CD4-positive, alpha-beta T cell (primary cell): ENCODE measurements at regions not wholly inside any gene's neighbourhood (a gene's known extent, or its start where the extent isn't known, plus 50 kb on each side); places are given as distances from the start of the nearest gene placed in this dataset.

Experiments
- ATAC-seq: fragments of 200-7000 bp; cut with Tn5 transposase; one replicate; pipeline ENCODE4 v1.10.0; 2022; ENCODE audit warnings: mild to moderate bottlenecking; ENCODE audit not compliant: poor library complexity
- CTCF ChIA-PET: fragments of 350-600 bp; sonication (Branson Sonifier 250); formaldehyde crosslinking; loops from one replicate; lab custom pipeline; 2021; ENCODE audit warnings: antibody characterized with exemption, inconsistent platforms; lab: Charles Lee
- POLR2A ChIA-PET: fragments of 350-600 bp; sonication (Branson Sonifier 250); formaldehyde crosslinking; loops from one replicate; lab custom pipeline; 2021; ENCODE audit warnings: antibody characterized with exemption, inconsistent platforms; lab: Charles Lee
- DNase-seq, 14 experiments: peaks; one replicate each; pipeline ENCODE4 v3.0.0-alpha.2; 2013 to 2020; ENCODE audit warnings: mixed read lengths in 2 of 14
- H3K27ac ChIP-seq, 2 donors: one replicate each; pipeline versions ENCODE4 v1.5.1 to v1.7.0; 2013; ENCODE audit warnings: low read length in 2 of 2, low read depth in 1 of 2, mild to moderate bottlenecking in 1 of 2
- H3K27me3 ChIP-seq, 2 experiments: 1 replicate in 1 of 2; 2 replicates in 1 of 2; pipeline versions ENCODE4 v1.6.1 to v1.7.0; 2013; ENCODE audit warnings: low read length in 2 of 2, control low read depth in 1 of 2, mild to moderate bottlenecking in 1 of 2, moderate library complexity in 1 of 2; ENCODE audit not compliant: insufficient read depth in 2 of 2, control insufficient read depth in 1 of 2
- H3K36me3 ChIP-seq: one replicate; pipeline ENCODE4 v1.6.1; 2013; ENCODE audit warnings: low read length, control low read depth; ENCODE audit not compliant: insufficient read depth
- H3K4me1 ChIP-seq: one replicate; pipeline ENCODE4 v1.6.1; 2013; ENCODE audit warnings: low read length, control low read depth; ENCODE audit not compliant: insufficient read depth
- H3K4me3 ChIP-seq: one replicate; pipeline ENCODE4 v1.5.1; 2013; ENCODE audit warnings: mild to moderate bottlenecking, low read length, moderate library complexity
- H3K9me3 ChIP-seq, 2 experiments: 1 replicate in 1 of 2; 2 replicates in 1 of 2; pipeline versions ENCODE4 v1.6.1 to v1.7.0; 2013; ENCODE audit warnings: low read length in 2 of 2, mild to moderate bottlenecking in 2 of 2, control low read depth in 1 of 2, moderate library complexity in 1 of 2; ENCODE audit not compliant: control insufficient read depth in 1 of 2, insufficient read depth in 1 of 2
- H3K27ac Mint-ChIP-seq: one replicate; pipeline ENCODE4 v1.8.0; 2020; ENCODE audit warnings: mixed read lengths
- H3K27me3 Mint-ChIP-seq: one replicate; pipeline ENCODE4 v1.8.0; 2021; ENCODE audit warnings: mixed read lengths
- H3K36me3 Mint-ChIP-seq: one replicate; pipeline ENCODE4 v1.8.0; 2021; ENCODE audit warnings: low read depth, mixed read lengths
- H3K4me1 Mint-ChIP-seq: one replicate; pipeline ENCODE4 v1.8.0; 2021; ENCODE audit warnings: low read depth, mixed read lengths
- H3K4me3 Mint-ChIP-seq: one replicate; pipeline ENCODE4 v1.8.0; 2020; ENCODE audit warnings: mild to moderate bottlenecking, mixed read lengths
- H3K9me3 Mint-ChIP-seq: one replicate; pipeline ENCODE4 v1.8.0; 2020; ENCODE audit warnings: mixed read lengths
- intact Hi-C, 2 experiments: fragments of 100-400 bp; cut with DNase I in 1 of 2; cut with micrococcal nuclease in 1 of 2; formaldehyde crosslinking; loops; one replicate each; pipeline versions ENCODE4 v1.15.1 to v1.9.0; 2023 to 2025; cut with DNase I, micrococcal nuclease
- TF ChIP-seq, protein P1 (sequence below): fragments of 200-600 bp; IDR thresholded peaks from one replicate; pipeline ENCODE4 v1.8.0; 2022; ENCODE audit warnings: antibody characterized with exemption, mild to moderate bottlenecking

DNA sequence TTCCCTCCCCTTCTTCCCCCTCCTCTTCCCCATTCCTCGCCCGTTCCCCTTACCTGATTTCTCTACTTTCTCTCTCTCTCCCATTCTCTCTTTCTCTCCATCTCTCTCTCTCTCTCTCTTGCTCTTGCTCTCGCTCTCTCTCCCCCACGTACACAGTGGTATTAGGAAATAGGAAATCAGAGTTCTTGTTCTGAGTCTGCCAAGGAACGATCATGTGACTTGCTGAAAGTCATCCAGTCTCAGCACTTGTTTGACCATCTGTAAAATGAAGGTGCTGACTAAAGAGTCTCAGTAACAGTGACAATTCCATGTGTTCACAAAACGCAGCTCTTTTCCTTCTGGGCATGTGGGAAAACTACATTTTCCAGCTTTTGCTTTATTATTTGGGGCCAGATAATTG is 445.0 kb upstream of the TGFBR2 start:
- no peak overlapping the region for H3K27ac ChIP-seq
- H3K27me3 Mint-ChIP-seq, result peaks cover 2% of the 10 kb centered on the region
- intact Hi-C loops, result no loop called here
- no peaks in the 10 kb centered on the region for H3K27me3 ChIP-seq
- TF ChIP-seq, protein P1, sequence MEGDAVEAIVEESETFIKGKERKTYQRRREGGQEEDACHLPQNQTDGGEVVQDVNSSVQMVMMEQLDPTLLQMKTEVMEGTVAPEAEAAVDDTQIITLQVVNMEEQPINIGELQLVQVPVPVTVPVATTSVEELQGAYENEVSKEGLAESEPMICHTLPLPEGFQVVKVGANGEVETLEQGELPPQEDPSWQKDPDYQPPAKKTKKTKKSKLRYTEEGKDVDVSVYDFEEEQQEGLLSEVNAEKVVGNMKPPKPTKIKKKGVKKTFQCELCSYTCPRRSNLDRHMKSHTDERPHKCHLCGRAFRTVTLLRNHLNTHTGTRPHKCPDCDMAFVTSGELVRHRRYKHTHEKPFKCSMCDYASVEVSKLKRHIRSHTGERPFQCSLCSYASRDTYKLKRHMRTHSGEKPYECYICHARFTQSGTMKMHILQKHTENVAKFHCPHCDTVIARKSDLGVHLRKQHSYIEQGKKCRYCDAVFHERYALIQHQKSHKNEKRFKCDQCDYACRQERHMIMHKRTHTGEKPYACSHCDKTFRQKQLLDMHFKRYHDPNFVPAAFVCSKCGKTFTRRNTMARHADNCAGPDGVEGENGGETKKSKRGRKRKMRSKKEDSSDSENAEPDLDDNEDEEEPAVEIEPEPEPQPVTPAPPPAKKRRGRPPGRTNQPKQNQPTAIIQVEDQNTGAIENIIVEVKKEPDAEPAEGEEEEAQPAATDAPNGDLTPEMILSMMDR, result no peak
- DNase-seq (peak in 1 of 14 experiments; percentile 11), ATAC-seq (no peak)
- ChIA-PET POLR2A (no interaction called here), CTCF (no interaction called here)
- H3K4me3 ChIP-seq, result no peak overlapping the region
- H3K4me1 ChIP-seq, result no peaks in the 10 kb centered on the region
- H3K4me1 Mint-ChIP-seq, result no peaks in the 10 kb centered on the region
- no peaks in the 10 kb centered on the region for H3K36me3 ChIP-seq
- no peaks in the 10 kb centered on the region for H3K9me3 Mint-ChIP-seq
- no peak overlapping the region for H3K4me3 Mint-ChIP-seq
- H3K36me3 Mint-ChIP-seq, result no peaks in the 10 kb centered on the region
- no peak overlapping the region for H3K27ac Mint-ChIP-seq
- no peaks in the 10 kb centered on the region for H3K9me3 ChIP-seq

DNA sequence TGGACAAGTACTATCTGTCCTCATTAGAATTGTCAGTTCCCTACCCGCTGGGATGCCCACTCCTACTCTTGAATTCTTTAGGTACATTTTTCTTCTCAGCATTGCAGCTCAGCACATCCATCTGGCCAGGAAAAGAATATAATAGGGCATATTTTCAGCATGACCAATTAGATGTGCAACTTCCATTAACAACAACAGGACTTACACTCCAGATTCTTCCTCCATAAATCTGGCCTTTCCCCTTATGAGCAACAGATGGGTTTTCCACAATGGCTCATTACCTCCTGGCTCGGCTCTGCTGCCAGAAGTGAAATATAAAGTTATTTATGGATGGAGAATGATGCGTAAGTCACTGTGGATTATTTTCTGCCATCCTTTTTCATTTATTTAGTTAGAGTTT is 443.8 kb upstream of the TGFBR2 start:
- Histone ChIP-seq H3K4me3 (no peak overlapping the region), H3K36me3 (no peaks in the 10 kb centered on the region), H3K27me3 (no peaks in the 10 kb centered on the region), H3K27ac (no peak overlapping the region), H3K9me3 (no peaks in the 10 kb centered on the region), H3K4me1 (no peaks in the 10 kb centered on the region)
- Mint-ChIP-seq H3K9me3 (no peaks in the 10 kb centered on the region), H3K27me3 (no peaks in the 10 kb centered on the region), H3K4me1 (no peaks in the 10 kb centered on the region), H3K36me3 (no peaks in the 10 kb centered on the region), H3K27ac (no peak overlapping the region), H3K4me3 (no peak overlapping the region)
- DNase-seq, result no peak
- CTCF ChIA-PET, result no interaction called here
- POLR2A ChIA-PET, result no interaction called here
- ATAC-seq, result no peak
- intact Hi-C loops, result no loop called here
- TF ChIP-seq, protein P1, result no peak

DNA sequence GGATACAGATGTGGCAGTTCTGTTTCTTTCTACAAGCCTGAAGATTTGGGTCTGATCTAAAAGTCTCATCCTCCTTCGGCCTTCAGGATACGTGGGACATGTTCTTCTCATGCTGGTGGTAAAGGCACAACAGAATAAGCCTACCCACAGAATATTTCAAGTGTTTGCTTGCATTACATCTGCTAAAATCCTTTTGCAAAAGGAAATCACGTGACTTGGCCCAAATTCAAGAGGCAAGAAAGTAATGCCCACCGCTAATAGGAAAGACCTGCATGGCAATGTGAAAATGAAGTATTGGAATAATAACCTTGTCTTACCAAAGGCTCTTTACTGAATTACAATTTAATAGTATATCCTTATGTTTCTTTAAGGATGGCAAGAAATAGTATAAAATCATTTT is 439.9 kb upstream of the TGFBR2 start:
- Mint-ChIP-seq H3K27ac (no peak overlapping the region), H3K27me3 (no peaks in the 10 kb centered on the region), H3K9me3 (no peaks in the 10 kb centered on the region), H3K4me3 (no peak overlapping the region), H3K4me1 (no peaks in the 10 kb centered on the region), H3K36me3 (no peaks in the 10 kb centered on the region)
- no peak overlapping the region for H3K4me3 ChIP-seq
- no peaks in the 10 kb centered on the region for H3K36me3 ChIP-seq
- ATAC-seq (no peak), DNase-seq (no peak)
- CTCF ChIA-PET, result interaction anchor here (1.2 kb wide), 1 partner anchor 26 kb away, joined by 3 read pairs; no protein-coding TSS in a partner anchor
- TF ChIP-seq, protein P1, result no peak
- H3K9me3 ChIP-seq, result no peaks in the 10 kb centered on the region
- no peak overlapping the region for H3K27ac ChIP-seq
- H3K27me3 ChIP-seq, result no peaks in the 10 kb centered on the region
- no peaks in the 10 kb centered on the region for H3K4me1 ChIP-seq
- POLR2A ChIA-PET, result no interaction called here
- intact Hi-C loops, result no loop called here
